GM12891 (cell line): ENCODE measurements at regions not wholly inside any gene's neighbourhood (a gene's known extent, or its start where the extent isn't known, plus 50 kb on each side); places are given as distances from the start of the nearest gene placed in this dataset.

ENCODE experiments used
- POLR2A ChIP-seq: IDR thresholded peaks from 2 replicates; pipeline ENCODE4 v1.6.1; 2011; ENCODE audit warnings: low read depth, low read length, control low read depth
- POLR2AphosphoS5 ChIP-seq: IDR thresholded peaks from 2 replicates; pipeline ENCODE4 v1.6.1; 2011; ENCODE audit warnings: low read depth, low read length, control low read depth
- POU2F2 ChIP-seq: IDR thresholded peaks from 2 replicates; pipeline ENCODE4 v1.6.1; 2011; ENCODE audit warnings: low read depth, mild to moderate bottlenecking, control low read depth, low read length, moderate library complexity
- TAF1 ChIP-seq: IDR thresholded peaks from 2 replicates; pipeline ENCODE4 v1.6.1; 2011; ENCODE audit warnings: low read depth, low read length, control low read depth

- TF ChIP-seq POLR2AphosphoS5: no peak
- no peak for TF ChIP-seq POLR2A
- no peak for TF ChIP-seq POU2F2
- TF ChIP-seq TAF1: no peak
Observed at GRCh38 chr2:6072276-6072675, 380.1 kb downstream of the SOX11 start.
